ENCODE measurements at regions not wholly inside any gene's neighbourhood (a gene's known extent, or its start where the extent isn't known, plus 50 kb on each side); places are given as distances from the start of the nearest gene placed in this dataset.

DNA sequence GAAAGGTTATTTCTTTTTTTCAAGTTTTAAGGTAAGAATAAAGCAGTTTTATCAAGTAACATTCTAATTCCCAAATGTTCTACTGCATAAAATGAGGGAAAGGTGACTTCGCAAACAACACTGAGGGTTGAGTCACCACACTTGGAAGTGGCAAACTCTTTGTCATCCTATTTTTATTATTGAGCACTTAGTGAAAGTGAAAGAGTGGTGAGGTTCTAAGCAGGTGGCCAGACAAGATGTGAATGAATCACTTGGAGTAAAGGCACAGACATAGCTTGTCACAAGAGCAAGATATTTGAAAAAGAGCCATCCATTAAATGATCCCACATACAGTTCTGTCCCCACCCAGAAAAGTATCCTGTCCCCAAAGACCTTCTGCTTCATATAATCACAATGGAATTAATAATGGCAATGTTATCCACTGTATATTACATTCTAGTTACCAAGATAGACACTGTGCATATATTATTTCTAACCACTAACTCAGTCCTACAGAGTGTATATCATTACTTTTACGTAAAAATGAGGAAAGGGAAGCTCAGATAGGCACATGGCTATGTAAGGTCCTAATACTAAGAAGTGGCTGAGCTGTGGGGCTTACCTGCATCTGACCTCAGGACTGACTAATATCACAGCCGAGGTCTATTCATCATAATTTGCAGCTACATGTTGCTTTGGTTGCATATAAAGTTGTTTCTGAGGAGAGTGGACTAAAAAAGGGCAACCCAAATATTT lies 730.4 kb upstream of the MEF2C start:
- TF ChIP-seq POLR2A (IDR thresholded peaks at IDR 0.05), result no peak
- TF ChIP-seq, protein P1, sequence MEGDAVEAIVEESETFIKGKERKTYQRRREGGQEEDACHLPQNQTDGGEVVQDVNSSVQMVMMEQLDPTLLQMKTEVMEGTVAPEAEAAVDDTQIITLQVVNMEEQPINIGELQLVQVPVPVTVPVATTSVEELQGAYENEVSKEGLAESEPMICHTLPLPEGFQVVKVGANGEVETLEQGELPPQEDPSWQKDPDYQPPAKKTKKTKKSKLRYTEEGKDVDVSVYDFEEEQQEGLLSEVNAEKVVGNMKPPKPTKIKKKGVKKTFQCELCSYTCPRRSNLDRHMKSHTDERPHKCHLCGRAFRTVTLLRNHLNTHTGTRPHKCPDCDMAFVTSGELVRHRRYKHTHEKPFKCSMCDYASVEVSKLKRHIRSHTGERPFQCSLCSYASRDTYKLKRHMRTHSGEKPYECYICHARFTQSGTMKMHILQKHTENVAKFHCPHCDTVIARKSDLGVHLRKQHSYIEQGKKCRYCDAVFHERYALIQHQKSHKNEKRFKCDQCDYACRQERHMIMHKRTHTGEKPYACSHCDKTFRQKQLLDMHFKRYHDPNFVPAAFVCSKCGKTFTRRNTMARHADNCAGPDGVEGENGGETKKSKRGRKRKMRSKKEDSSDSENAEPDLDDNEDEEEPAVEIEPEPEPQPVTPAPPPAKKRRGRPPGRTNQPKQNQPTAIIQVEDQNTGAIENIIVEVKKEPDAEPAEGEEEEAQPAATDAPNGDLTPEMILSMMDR (IDR thresholded peaks at IDR 0.05), result no peak
